GM08714 (cell line): ENCODE measurements at regions not wholly inside any gene's neighbourhood (a gene's known extent, or its start where the extent isn't known, plus 50 kb on each side); places are given as distances from the start of the nearest gene placed in this dataset.

Experiments
- H3K4me3 ChIP-seq: fragments of 200-500 bp; sonication (Bioruptor generic); 2 replicates; pipeline ENCODE4 v1.5.1; 2014; ENCODE audit warnings: mild to moderate bottlenecking, low read length, inconsistent platforms
- ZNF274 ChIP-seq: IDR thresholded peaks from 2 replicates; pipeline ENCODE4 v1.6.1; 2012; ENCODE audit warnings: mild to moderate bottlenecking, low read depth, low read length

- H3K4me3 ChIP-seq = no peak overlapping the region
- TF ChIP-seq ZNF274 = no peak
Observed at GRCh38 chr9:118187408-118187807, 483.2 kb downstream of the TLR4 start.

DNA sequence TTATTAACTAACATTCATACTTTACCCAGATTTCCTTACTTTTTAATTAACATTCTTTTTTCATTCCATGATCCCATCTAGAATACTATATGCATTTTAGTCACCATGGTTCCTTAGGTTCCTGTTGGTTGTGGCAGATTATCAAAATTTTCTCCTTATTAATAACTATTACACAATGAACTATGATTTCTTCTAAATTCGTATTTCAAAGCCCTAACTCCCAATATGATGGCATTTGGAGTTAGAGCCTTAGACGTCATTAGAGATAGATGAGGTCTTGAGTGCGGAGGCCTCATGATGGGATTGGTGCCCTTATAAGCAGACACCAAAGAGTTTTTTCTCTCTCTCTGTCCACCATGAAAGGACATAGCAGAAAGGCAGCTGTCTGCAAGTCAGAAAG lies 485.4 kb downstream of the TLR4 start:
- no peak overlapping the region for H3K4me3 ChIP-seq
- no peak for TF ChIP-seq ZNF274

DNA sequence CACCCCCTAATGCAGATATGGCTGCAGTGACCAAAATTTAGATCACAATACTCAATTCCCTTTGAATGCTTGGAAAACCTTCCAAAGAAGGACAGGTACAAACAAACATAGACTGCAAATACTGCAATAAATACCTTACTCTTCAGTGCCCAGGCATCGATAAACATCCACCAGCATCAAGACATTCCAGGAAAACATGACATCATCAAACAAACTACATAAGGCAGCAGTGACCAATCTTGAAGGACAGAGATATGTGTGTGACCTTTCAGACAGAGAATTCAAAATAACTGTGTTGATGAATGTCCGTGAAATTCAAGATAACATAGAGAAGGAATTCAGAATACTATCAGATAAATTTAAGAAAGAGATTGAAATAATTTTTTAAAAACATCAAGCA lies 488.6 kb downstream of the TLR4 start:
- no peak for TF ChIP-seq ZNF274
- no peak overlapping the region for H3K4me3 ChIP-seq

- H3K4me3 ChIP-seq = no peak overlapping the region
- no peak for TF ChIP-seq ZNF274
Observed at GRCh38 chr9:118209343-118209742, 505.1 kb downstream of the TLR4 start.

DNA sequence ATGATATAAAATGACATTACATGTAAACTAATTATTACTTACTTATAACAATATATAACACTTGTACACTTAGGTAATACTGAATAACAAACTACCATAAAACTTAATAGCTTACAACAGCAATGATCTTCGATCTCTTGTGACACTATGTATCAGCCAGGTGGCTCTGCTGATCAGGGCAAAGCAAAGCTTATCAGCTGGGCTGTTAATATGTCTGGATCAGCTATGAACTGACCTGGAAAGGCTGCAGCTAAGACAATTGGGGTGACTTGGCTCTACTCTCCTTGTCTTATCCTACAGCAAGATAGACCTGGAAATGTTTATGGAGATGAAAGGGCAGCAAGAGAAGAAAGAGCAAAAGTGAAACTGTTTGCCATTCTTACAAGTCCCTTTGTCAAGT lies 511.3 kb downstream of the TLR4 start:
- H3K4me3 ChIP-seq = no peak overlapping the region
- no peak for TF ChIP-seq ZNF274

DNA sequence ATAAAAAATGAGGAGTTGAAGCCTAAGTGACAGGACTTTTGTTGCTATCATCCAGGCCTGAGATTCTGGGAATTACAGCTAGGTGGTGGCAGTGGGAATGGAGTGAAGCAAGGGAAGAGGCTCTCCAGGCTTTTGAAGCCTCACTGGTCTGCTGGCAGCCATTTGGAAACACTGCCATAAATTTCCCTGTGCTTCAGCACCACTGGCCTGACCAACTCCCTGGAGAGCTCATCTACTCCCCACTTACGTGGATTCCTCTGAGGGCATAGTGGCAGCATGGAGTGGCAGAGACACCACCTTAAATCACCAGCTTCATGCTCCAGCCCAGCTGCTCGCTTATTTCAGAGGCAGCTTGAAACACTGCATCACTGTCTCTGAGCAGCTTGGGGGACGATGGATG lies 518.2 kb downstream of the TLR4 start:
- no peak for TF ChIP-seq ZNF274
- H3K4me3 ChIP-seq = no peak overlapping the region

- no peak for TF ChIP-seq ZNF274
Observed at GRCh38 chr9:118223111-118223510, 518.9 kb downstream of the TLR4 start.

DNA sequence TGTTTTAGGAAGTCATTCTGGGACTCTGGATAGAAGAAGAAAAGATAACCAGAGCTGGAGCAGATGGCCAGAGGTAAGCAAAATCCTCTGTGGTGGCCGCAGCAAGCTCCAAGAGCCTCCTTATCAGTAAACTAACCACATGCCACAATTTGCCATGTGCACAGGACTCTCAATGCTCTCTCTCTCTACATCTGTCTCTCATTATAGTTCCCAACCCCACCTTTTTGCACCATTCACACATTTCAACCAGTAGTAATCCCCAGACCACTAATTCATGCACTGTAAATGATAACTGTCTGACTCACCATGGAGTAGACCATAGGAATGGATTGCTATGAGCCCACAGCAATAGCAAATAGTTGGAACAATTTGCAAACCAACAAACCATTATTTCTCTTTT lies 526.1 kb downstream of the TLR4 start:
- no peak for TF ChIP-seq ZNF274
- no peak overlapping the region for H3K4me3 ChIP-seq

More at GRCh38 chr9:118223111-118223510, 518.9 kb downstream of the TLR4 start:
- H3K4me3 ChIP-seq = no peak overlapping the region

DNA sequence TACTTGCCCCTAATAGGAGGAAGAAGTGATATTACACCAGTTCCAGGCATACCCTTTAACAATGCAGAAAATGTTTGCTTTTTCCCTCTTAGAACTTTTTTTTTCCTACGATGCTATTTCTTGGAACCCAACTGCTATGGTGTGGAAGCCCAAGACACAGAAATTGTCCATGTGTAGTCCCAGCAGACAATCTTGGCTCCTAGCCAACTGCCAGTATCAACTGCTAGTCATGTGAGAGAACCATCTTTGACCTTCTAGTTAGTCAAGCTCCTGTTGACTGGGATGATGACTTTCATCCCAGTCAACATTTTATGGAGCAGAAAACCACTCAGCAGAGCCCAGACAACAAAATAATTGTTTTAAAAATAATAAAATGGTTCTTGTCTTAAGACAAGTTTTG lies 532.4 kb downstream of the TLR4 start:
- no peak overlapping the region for H3K4me3 ChIP-seq
- no peak for TF ChIP-seq ZNF274

DNA sequence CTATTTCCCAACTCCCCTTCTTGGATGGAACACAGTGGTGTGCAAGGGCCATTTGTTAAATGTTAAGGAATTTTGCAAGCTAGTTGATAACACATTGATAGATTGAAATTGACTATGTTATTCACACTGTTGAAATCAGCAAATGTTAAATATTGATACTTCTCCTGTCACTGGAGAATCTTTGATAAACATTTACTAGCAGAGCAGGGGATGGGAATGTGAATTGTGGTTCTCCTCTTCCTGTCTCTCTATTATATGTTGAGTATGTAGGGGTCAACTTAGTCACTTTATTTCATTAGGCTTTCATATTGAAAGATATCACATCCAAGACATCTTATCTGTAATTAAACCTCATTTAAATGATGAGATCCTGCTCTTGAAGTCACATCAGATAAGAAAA lies 533.9 kb downstream of the TLR4 start:
- H3K4me3 ChIP-seq = no peak overlapping the region
- TF ChIP-seq ZNF274 = no peak

GRCh38 chr9:118252027-118252426 lies 547.8 kb downstream of the TLR4 start:
- TF ChIP-seq ZNF274 = no peak
- H3K4me3 ChIP-seq = no peak overlapping the region

GRCh38 chr9:118262191-118262590 lies 558.0 kb downstream of the TLR4 start:
- no peak for TF ChIP-seq ZNF274
- H3K4me3 ChIP-seq = no peak overlapping the region

GRCh38 chr9:118263949-118264348 lies 559.7 kb downstream of the TLR4 start:
- H3K4me3 ChIP-seq = no peak overlapping the region
- TF ChIP-seq ZNF274 = no peak

DNA sequence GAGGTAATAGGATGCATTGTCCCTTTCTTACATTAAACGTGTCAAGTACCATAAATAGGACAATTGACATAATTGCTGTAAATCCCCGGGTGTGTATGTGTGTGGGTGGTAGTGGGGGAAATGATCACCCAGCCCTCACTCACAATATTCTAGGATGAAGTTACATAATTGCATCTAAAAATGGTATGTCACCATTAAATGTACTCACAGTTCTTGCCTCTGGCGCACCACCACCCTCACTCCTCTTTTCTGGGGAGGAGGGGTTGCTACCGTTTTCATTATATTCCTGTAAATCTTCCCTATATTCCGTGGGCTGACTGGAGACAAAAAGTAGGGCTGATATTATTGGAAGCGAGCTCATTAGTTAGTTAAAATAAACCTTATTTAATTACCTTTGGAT lies 563.8 kb downstream of the TLR4 start:
- no peak overlapping the region for H3K4me3 ChIP-seq
- TF ChIP-seq ZNF274 = no peak

DNA sequence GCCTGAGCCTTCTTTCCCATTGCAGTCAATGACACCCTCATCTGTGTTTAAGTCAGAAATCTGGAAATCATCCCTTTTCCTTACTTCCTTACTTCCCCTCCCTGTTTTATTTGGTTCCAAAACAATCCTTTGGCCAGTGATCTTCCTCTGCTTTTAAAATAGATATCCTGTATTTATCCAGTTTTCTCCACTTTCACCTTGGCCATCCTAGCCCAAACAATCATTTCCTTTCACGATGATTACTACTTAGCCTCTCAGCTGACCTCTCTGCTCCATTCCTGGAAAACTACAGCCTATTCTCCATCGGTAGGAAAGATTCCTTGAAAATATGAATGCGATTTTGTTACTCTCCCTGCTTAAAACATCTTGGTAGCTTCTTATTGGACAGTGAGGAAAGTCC lies 565.4 kb downstream of the TLR4 start:
- no peak for TF ChIP-seq ZNF274
- H3K4me3 ChIP-seq = no peak overlapping the region

- TF ChIP-seq ZNF274 = no peak
- H3K4me3 ChIP-seq = no peak overlapping the region
Observed at GRCh38 chr9:118271331-118271730, 567.1 kb downstream of the TLR4 start.

DNA sequence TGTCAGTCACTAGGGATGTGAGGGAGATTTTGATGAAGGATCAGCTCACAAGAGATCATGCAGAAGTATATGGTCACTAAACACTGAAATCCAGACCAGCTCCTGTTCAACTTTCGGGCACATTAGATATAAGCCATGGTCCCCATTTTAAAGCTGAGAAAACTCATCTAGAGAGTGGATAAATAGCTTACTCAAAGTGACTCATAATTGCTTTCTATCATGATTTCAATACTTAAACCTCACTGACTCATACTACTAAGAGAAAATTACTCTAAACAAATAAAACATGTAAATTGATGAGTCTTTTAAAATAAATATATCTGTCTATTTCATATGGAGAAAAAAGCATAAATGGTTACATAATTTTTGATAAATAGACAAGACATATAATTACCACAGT lies 567.7 kb downstream of the TLR4 start:
- H3K4me3 ChIP-seq = no peak overlapping the region
- TF ChIP-seq ZNF274 = no peak
